ENCODE measurements at regions not wholly inside any gene's neighbourhood (a gene's known extent, or its start where the extent isn't known, plus 50 kb on each side); places are given as distances from the start of the nearest gene placed in this dataset.

DNA sequence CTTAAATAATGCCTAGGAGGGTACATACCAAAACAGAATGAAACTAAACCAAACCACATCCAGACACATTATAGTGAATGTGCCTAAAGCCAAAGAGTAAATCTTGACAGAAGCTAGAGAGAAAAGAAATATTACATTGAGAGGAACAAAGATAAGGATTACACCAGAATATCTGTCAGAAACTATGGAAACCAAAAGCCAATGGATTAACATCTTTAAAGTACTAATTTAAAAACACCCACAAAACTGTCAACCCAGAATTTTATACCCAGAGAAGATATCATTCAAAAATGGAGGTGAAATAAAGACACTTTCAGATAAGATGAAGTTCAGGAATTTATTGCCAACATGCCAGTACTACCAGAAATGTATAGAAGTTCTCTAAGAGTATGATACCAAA, 198.5 kb upstream of the ZEB2 start:
- DNase-seq (ENCODE audit: low spot score): no peak

DNA sequence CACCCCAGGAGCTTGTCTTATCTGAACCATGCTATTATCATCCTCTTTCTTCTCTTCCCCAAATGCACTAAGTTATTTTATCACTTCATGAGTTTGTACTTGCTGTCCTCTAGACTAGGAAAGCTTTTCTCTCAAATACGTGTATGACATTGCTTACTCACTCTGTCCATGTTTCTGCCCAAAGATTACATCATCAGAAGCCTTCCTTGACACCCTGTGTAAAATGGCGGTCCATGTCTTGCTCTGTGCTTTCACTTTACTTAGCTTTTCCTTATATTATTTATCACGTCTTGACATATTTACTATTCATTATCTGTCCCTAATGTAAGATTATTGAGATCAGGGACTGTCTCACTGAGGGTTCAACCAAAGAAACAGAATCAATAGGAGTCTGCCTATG, 196.1 kb upstream of the ZEB2 start:
- DNase-seq (ENCODE audit: low spot score): no peak

DNA sequence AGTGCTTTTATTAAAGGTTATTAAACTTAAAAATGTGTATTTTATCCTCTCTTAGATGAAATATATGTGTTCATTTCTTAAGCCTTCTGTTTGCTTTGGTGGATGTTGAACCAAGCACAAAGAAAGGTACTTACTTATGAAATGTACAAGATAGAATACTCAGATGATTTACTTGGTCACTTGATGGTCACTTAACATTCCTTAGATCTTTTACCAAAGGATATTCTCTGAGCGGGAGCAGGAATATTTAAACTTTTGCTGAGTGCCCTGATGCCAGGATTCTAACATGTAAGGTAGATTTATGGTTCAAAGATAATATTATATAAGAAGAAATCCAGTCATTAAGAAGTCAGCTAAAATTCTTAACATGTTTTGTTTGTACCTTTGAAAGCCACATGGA, 193.5 kb upstream of the ZEB2 start:
- DNase-seq (ENCODE audit: low spot score): no peak

DNA sequence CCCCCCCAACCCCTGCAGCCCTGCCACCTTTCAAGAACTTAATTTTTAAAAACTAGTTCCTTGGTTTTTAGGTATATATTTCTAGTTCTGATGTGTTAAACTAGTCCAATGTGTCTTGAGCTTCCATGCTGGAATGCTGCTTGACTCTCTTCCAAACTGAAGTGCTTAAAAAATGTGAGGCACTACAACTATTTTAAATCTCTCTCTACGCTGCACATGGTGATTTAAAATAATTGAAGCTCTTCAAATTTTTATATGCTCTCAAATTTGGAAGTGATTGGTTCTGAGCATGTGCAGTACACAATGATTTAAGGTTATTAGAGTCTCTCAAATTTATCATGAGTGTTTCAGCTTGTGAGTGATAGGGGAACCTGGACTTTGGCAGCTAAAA, 192.6 kb upstream of the ZEB2 start:
- no peak for DNase-seq (ENCODE audit: low spot score)

DNA sequence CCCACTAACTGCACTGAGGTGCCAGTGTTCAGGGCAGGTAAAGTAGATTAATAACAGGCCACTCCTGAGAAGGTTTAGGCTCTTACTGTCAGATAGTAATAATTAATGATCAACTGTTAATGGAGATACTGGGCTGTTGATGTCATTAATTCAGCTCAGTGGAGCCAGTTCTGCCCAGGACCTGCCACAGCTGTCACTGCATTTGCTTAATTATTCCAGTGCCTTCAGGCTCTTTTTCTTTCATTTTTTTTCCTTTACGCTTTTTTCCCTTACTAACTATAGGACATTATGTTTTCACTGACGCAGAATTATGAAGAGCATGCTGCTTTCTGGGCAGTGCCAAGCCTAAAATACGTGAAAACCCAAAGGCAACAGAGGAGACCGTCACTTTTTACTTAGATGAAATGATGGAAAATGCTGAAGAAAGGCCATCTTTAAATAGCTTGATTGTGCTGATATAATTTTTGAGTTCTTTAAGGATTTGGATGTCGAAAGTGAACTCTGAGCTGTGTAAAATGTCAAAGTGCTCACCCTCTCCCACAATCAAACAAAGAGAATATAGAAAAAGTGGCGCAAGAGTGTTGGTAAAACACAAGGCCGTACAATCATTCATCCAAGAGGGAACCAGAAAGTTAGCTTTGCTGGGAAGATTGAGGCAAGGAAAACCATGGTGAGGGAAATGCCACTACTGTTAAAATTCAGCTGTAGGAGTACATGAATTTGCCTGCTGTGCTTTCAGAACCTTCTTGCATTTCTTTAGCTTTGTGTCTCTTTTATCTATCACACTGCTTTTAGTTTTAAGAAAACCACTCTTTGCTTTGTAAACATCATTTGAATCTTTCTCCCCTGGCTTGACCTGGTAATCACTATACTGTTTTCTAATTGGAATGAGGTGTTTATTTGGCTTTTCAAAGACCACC, 192.0 kb upstream of the ZEB2 start:
- no peak for DNase-seq (ENCODE audit: low spot score)

DNA sequence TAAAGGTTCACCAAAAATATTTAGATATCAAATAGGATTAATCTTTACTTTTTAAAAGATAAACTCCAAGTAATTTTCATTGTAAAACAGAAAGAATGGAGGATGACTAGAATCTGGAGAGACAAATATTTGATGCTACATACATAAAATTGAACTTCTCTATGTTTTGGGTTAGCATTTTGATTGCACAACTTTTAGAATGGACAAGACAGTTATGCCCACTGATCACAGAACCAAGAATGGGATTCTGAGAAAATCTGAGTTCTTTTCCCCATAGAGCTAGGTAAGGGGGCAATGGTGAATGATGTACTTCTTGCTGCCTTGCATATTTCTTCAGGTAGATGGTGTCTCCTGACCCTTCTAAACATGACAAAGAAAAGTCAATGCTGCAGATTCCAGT, 191.2 kb upstream of the ZEB2 start:
- DNase-seq (ENCODE audit: low spot score): no peak

DNA sequence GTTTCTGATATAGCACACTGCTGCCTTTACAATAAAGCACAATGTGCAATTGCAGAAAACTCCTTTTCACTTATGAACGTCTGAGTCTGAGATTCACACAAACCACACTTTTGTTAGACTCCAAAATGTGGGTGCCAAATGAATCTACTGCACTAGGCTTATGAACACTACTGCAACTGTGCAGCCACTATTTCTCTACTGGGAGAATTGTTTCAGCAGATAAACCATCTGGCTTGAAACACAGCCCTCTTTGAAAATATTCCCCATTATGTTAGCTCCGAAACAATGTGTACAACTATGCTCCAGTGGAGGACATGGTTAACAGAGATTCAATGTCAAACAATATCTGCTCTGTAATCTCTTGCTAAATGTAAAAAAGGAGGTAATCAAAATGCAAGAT, 188.7 kb upstream of the ZEB2 start:
- no peak for DNase-seq (ENCODE audit: low spot score)

DNA sequence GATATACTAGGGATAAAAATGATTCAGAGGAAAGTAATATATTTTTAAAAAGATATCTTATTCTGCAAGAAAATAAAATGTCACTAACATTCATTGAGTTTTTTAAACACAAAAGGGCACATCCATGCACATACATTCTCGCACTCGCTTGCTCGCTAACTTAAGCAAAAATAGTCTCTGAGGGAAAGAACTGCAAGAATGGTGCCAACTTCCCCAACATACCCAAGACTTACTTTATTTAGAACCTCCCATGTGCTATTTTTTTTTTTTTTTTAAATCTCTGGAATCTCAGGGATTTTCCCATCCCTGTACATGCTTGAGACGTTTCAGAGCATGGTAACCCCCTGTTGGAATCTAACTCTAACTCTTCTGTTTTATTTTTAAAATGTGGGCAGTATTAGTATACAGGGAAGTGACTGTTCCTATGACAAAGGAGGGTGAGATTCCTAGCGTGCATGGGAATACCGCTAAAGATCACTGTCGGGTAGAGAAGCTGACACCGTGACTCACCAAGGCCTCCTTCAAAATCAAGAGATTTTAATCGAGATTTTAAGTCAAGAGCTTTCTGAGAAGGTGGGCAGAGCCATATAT, 187.9 kb upstream of the ZEB2 start:
- DNase-seq (ENCODE audit: low spot score): no peak

DNA sequence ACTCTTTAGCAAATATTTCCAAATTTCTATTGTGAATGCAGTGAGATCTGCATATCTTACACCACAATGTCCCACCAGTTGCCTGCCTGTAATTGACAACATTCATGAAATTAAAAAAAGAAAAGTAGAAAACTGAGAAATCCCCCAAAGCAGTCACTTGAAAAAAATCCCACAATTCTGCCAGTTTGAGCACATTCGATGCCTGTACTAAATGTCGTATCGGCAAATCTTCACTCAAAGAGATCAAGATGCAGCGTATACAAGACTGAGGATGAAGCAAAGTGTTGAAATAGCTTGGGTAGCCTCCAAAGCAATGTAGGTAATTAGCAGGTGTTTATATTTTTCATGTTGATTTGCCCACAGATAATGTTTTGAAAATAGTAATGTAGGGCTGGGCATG, 186.7 kb upstream of the ZEB2 start:
- DNase-seq (ENCODE audit: low spot score): no peak

DNA sequence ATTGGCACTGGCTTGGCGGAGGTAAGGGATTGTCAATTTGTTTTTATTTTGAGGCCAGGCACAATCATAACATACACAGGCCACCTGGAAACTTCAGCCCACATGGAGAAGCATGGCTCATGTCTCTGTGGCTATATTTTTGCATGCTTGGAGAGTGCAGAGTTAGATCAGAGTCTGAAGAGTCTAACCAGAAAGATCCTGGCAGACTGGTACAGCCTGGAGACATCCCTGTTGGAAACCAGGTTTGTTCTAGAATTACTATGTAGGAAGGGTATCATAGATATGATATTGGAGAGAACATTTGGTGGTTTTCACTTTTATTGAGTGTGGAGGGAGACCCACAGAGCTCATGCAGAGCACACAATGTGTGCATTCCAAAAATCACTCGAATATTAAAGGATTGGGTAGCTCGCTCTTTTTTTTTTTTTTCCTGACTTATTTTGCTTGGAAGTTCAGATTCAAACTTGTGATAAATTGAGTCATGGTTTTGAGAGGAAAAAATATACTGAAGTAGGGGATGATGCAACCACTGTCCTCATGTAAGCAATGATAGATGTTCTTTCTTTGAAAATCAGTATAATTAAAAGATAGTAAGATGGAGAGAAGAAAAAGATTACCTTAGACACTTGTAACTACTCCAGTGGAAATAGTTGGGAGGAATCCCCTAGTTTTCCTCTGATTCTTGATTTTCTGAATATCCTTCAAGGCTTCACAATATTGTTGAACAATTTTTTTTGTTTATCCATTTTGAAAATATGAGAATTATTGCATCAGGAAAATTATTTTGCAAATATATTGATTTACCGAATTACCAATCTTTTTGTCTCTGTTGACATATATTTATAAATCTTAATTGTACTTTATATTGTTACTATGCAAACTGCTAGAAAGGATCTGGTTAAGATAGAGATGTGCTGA, 185.7 kb upstream of the ZEB2 start:
- DNase-seq (ENCODE audit: low spot score): no peak

DNA sequence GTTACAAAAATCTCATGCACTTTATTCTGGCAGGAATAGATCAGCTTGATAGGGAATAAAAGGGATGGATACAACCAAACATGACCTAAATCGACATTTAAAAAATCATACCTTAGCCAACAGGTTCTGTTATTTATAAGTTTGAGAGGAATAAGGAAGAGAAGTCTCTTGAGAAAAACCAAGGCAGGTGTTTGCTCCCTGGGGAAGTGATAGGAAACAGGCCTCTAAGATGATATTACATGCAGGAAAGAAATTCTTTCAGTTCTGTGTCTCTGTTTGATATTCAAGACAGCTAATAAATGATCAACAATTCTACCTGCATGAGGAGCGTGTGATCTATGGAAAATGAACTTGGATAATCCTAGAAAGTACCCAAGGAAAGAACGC, 184.8 kb upstream of the ZEB2 start:
- DNase-seq (ENCODE audit: low spot score): peak; percentile 12

DNA sequence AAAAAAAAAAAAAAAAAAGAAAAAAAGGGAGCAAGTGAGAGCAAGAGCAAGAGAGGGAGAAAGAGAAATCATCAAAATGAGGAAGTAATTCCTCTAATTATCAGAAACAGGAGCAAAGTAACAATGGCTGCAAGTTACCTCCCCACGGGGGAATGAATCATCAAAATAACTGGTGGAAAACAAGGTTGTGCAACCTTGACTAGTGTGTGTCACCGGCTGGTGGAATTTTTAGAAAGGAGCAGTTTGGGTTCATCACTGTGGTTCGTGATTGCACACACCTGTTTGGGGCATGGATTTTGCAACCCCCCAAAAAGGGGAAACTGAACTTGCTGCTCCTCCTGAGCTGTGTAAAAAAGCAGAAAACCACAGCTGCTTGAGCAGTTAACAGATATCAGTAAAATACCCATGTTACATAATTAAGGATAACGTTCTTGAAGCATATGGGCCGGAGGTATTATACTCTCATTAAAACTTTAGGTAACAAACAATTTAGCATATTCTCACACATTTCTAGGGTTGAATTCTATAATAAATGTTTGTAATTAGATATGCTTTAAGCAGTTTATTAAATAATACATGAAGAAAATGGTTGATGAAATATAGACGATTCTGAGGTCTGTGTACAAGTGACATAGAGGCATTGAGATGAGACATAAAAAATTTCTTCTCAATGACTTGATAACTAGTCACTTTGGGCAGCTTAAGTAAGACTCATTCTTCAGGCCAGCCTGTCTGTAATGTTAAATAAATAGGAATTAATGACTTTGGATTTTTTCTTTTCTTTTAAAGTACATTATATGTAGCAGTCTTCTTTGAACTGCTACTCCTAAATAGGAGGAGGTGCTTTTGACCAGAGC, 184.2 kb upstream of the ZEB2 start:
- peak; percentile 47 for DNase-seq (ENCODE audit: low spot score)

DNA sequence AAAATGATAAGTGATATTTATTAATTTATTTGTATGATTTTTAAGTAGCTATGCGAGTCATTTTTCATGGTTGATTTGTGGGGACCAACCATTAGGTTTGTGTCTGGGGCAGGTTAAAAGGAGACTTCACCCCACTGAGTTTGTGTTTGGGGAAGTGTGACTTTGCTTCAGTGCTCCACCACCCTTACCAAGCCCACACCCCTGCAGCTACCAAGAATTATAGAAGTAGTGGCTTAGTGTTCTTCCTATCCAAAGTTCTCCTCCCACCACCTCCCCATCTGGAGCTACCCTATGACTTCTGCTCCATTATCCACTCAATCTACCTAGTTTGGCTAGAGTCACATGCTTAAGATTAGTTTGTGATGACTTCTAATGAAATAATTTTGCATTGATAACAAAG, 182.1 kb upstream of the ZEB2 start:
- peak; percentile 36 for DNase-seq (ENCODE audit: low spot score)

DNA sequence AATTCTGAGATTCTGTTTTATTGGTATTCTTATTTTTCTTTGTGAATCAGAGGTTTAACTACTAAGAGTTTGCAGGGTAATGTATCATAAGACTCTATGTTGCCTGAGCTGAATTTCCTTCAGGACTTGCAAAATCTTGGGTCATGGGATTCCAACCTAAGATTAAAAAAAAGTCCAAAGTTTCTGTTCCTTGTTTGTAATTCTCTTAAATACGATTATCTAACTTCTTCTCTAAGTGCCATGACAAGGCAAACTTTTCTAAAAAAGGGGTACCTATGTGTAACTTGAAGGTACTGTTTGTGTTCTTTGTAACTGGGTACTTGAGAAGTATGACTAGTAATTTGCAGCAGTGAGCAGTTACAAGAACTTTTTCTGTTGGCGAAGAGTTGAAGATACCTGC, 181.3 kb upstream of the ZEB2 start:
- DNase-seq (ENCODE audit: low spot score): no peak

DNA sequence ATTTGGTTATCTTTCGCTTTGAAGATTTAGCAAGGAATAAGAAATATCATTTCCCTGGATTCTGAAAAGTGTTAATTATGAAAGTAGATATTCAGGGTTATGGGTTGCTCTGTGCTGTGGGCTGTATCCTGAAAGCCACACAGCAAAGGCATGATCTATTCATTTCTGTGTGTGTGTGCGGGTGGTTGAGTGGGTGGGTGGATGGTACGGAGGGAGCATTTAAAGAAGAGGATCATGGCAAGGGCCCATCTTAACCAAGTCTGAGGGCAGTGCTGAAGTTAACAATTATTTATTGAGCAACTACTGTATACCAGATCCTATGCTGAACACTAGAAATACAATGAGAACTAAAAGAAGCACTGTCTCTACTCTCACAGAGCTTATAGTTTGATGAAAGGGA, 178.2 kb upstream of the ZEB2 start:
- no peak for DNase-seq (ENCODE audit: low spot score)

DNA sequence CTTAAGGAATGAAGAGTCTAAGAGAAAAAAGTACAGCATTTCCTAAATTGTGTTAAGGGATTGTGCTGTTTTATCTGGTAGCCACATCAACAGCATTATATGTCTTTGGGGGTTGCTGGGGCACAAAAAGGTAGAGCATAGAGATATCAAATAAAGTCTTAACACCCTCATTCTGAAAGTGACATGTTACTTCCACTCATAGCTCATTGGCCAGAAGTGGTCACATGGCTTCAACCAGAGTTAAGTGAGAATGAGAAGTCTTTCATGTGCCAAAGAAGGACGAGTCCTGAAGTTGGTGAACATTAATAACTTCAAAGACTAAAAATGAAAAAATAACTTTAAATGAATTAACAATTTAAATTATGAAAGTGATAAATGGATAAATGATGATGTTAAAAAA, 175.7 kb upstream of the ZEB2 start:
- no peak for DNase-seq (ENCODE audit: low spot score)

DNA sequence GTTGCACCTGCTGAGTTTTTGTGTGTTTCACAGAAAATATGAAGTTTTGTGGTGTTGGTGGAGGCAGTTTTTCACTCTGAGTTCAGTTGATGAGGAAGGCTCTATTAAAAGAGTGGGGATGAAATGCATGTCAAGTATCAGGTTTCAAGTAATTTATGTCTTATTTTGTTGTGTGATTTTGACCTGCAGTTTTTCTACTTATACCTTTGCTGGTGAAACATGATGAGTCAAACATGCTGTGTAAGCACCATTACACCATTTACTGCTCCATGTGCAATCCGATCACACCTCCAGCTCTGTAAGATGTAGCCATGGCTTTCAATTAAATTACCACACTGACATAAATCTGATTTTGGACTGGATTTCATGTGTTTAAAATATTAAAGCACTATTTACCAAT, 174.5 kb upstream of the ZEB2 start:
- DNase-seq (ENCODE audit: low spot score): no peak

DNA sequence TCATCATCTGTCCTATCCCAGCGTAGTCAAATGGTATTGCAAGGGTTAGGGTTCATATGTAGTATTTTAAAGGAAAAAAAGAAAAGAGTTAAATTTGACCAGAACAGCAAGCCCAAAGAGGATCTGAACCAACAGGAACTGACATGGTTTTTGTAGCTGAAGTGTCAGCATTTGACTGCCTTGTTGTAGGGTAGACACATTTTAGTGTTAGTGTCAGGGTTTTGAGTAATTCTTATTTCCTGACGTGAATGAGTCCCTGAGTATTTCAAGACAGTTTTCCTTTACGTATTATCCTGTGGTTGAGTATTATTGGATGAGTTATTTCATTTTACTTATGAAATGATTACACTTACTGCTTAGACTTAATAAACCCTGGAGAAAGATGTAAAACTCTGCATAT, 173.3 kb upstream of the ZEB2 start:
- no peak for DNase-seq (ENCODE audit: low spot score)

DNA sequence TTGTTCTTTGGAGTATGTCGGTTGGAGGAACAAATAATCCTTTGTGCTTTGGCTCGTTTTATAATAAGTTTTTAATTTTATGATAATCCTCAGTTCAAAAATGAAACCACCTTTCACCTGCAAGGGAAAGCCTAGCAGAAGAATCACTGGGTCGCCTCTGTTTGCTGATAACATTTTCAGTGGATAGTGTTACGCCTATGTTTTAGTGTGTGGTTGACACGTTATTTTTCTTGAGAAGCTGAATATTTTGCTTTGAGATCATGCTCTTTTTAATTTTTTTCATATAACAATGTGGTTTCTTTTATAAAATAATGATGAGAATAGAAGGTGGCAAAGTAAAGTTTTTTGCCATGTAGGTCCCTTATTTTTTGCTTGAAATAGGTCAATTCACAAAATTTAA, 172.7 kb upstream of the ZEB2 start:
- no peak for DNase-seq (ENCODE audit: low spot score)

DNA sequence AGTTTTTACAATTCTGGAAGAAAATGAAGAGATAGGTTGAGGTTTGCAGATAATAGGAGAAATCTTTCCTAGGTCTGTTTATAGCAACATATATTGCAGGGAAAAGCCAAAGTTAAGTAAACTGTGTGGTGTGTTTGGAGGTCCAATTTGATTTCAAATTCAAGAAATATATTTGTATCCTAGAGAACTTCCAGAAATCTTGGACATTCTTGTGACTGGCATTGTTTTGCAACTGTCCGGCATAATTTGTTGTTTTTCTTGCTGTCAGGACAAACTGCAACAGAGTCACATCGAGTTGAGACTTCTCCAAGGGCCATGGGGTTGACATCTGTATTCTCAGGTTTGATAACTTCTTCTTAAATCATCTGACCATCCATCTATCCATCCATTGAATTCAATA, 170.9 kb upstream of the ZEB2 start:
- DNase-seq (ENCODE audit: low spot score): no peak

DNA sequence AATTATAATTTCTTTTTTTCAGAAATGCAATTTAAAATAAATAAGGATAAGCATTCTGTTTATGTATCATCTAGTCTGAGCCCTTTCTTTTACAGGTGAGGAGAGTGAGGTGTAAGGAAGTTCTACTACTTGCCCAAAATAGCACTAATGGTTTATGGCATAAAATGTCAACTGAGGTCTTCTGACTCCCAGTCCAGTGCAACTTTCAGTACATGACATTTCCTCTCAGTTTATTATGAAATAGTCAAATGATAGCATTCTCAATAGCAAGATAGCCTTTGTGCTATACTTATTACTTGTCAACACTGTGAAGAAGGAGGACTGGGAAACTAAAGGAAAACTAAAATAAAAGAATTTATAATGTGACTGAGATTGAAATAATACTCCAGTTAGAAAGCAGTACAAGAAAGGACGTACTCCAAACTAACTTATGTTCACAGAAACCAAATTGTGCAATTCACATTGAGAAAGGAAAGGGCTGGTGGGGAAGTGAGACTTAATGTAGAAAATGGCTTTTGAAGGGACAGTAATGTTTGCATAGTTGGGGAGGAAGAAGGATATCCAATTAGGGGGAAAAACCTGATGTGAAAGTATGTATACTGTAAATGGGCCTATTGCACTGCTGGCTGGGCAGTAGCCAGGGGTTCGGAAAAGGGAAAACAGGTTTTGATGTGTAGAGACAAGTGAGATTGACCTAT, 166.7 kb upstream of the ZEB2 start:
- peak; percentile 19 for DNase-seq (ENCODE audit: low spot score)
